ENCODE measurements at regions not wholly inside any gene's neighbourhood (a gene's known extent, or its start where the extent isn't known, plus 50 kb on each side); places are given as distances from the start of the nearest gene placed in this dataset.

GRCh38 chr4:163762741-163763140 is 268.3 kb downstream of the TMA16 start:
- no peak for DNase-seq (ENCODE audit: low read depth)

- DNase-seq (ENCODE audit: low read depth) = no peak
Measured at GRCh38 chr4:163764569-163764968, 270.1 kb downstream of the TMA16 start.

GRCh38 chr4:163768014-163768413 is 273.5 kb downstream of the TMA16 start:
- DNase-seq (ENCODE audit: low read depth) = no peak

GRCh38 chr4:163772238-163772637 is 277.7 kb downstream of the TMA16 start:
- no peak for DNase-seq (ENCODE audit: low read depth)

- no peak for DNase-seq (ENCODE audit: low read depth)
Measured at GRCh38 chr4:163773940-163774339, 279.4 kb downstream of the TMA16 start.

GRCh38 chr4:163776957-163777356 is 282.5 kb downstream of the TMA16 start:
- DNase-seq (ENCODE audit: low read depth) = no peak

GRCh38 chr4:163781726-163782125 is 287.2 kb downstream of the TMA16 start:
- no peak for DNase-seq (ENCODE audit: low read depth)

GRCh38 chr4:163790231-163790630 is 295.7 kb downstream of the TMA16 start:
- DNase-seq (ENCODE audit: low read depth) = no peak

- no peak for DNase-seq (ENCODE audit: low read depth)
Measured at GRCh38 chr4:163795885-163796284, 301.4 kb downstream of the TMA16 start.

- DNase-seq (ENCODE audit: low read depth) = no peak
Measured at GRCh38 chr4:163804001-163804400, 309.5 kb downstream of the TMA16 start.

GRCh38 chr4:163806653-163807052 is 312.2 kb downstream of the TMA16 start:
- DNase-seq (ENCODE audit: low read depth) = no peak

GRCh38 chr4:163808011-163808410 is 313.5 kb downstream of the TMA16 start:
- no peak for DNase-seq (ENCODE audit: low read depth)

GRCh38 chr4:163810755-163811154 is 316.3 kb downstream of the TMA16 start:
- no peak for DNase-seq (ENCODE audit: low read depth)

- DNase-seq (ENCODE audit: low read depth) = no peak
Measured at GRCh38 chr4:163815776-163816175, 321.3 kb downstream of the TMA16 start.

GRCh38 chr4:163816494-163816893 is 322.0 kb downstream of the TMA16 start:
- DNase-seq (ENCODE audit: low read depth) = no peak

GRCh38 chr4:163818673-163819072 is 324.2 kb downstream of the TMA16 start:
- DNase-seq (ENCODE audit: low read depth) = no peak

GRCh38 chr4:163833669-163834068 is 339.2 kb downstream of the TMA16 start:
- no peak for DNase-seq (ENCODE audit: low read depth)

GRCh38 chr4:163846008-163846407 is 351.5 kb downstream of the TMA16 start:
- no peak for DNase-seq (ENCODE audit: low read depth)

GRCh38 chr4:163852246-163852645 is 357.8 kb downstream of the TMA16 start:
- DNase-seq (ENCODE audit: low read depth) = no peak

GRCh38 chr4:163857903-163858302 is 363.4 kb downstream of the TMA16 start:
- DNase-seq (ENCODE audit: low read depth) = no peak

GRCh38 chr4:163858515-163858914 is 364.0 kb downstream of the TMA16 start:
- no peak for DNase-seq (ENCODE audit: low read depth)

- no peak for DNase-seq (ENCODE audit: low read depth)
Measured at GRCh38 chr4:163863082-163863481, 368.6 kb downstream of the TMA16 start.

- no peak for DNase-seq (ENCODE audit: low read depth)
Measured at GRCh38 chr4:163865010-163865409, 370.5 kb downstream of the TMA16 start.

GRCh38 chr4:163866728-163867315 is 372.3 kb downstream of the TMA16 start:
- DNase-seq (ENCODE audit: low read depth) = peak; percentile 1

- DNase-seq (ENCODE audit: low read depth) = no peak
Measured at GRCh38 chr4:163868445-163868844, 374.0 kb downstream of the TMA16 start.

Data from activated T-cell treated with anti-CD3 and anti-CD28 coated beads for 24 hours (primary cell).